Stimulated activated CD4-positive, alpha-beta T cell treated with anti-CD3 and anti-CD28 coated beads, Interleukin-1b, Interleukin-23, amount 100 ng/mL, for 48 hours (primary cell): ENCODE measurements at regions not wholly inside any gene's neighbourhood (a gene's known extent, or its start where the extent isn't known, plus 50 kb on each side); places are given as distances from the start of the nearest gene placed in this dataset.

Experiments used
- DNase-seq: peaks from one replicate; pipeline ENCODE4 v3.0.0-alpha.2; 2020

- DNase-seq: no peak
Observed at GRCh38 chr6:170053966-170054661, 236.8 kb downstream of the DLL1 start.

GRCh38 chr6:170052991-170053821 is 237.7 kb downstream of the DLL1 start:
- DNase-seq: no peak

GRCh38 chr6:170051229-170052172 is 239.4 kb downstream of the DLL1 start:
- DNase-seq: no peak

GRCh38 chr6:170050591-170051041 is 240.3 kb downstream of the DLL1 start:
- no peak for DNase-seq

- DNase-seq: no peak
Observed at GRCh38 chr6:170049641-170050561, 241.0 kb downstream of the DLL1 start.

GRCh38 chr6:170048615-170049256 is 242.1 kb downstream of the DLL1 start:
- DNase-seq: no peak

GRCh38 chr6:170047823-170048222 is 243.1 kb downstream of the DLL1 start:
- DNase-seq: no peak

- no peak for DNase-seq
Observed at GRCh38 chr6:170046791-170047626, 243.9 kb downstream of the DLL1 start.

GRCh38 chr6:170045981-170046667 is 244.8 kb downstream of the DLL1 start:
- no peak for DNase-seq

GRCh38 chr6:170045563-170045960 is 245.3 kb downstream of the DLL1 start:
- no peak for DNase-seq

GRCh38 chr6:170044836-170045562 is 245.9 kb downstream of the DLL1 start:
- DNase-seq: no peak

GRCh38 chr6:170043881-170044790 is 246.7 kb downstream of the DLL1 start:
- DNase-seq: no peak

GRCh38 chr6:170043150-170043819 is 247.6 kb downstream of the DLL1 start:
- no peak for DNase-seq

- DNase-seq: no peak
Observed at GRCh38 chr6:170042596-170043118, 248.2 kb downstream of the DLL1 start.

- DNase-seq: no peak
Observed at GRCh38 chr6:170042123-170042522, 248.8 kb downstream of the DLL1 start.

GRCh38 chr6:170041526-170041925 is 249.4 kb downstream of the DLL1 start:
- DNase-seq: no peak

GRCh38 chr6:170040906-170041305 is 250.0 kb downstream of the DLL1 start:
- DNase-seq: no peak
